ENCODE measurements at regions not wholly inside any gene's neighbourhood (a gene's known extent, or its start where the extent isn't known, plus 50 kb on each side); places are given as distances from the start of the nearest gene placed in this dataset.

GRCh38 chr4:166318810-166319525 is 445.9 kb downstream of the TLL1 start:
- no peak for DNase-seq (ENCODE audit: extremely low read depth in 1 of 11, low read depth in 9 of 11, low spot score in 4 of 11)

GRCh38 chr4:166323250-166323649 is 450.2 kb downstream of the TLL1 start:
- DNase-seq (ENCODE audit: extremely low read depth in 1 of 11, low read depth in 9 of 11, low spot score in 4 of 11) = no peak

- DNase-seq (ENCODE audit: extremely low read depth in 1 of 11, low read depth in 9 of 11, low spot score in 4 of 11) = no peak
Observed at GRCh38 chr4:166324321-166324720, 451.3 kb downstream of the TLL1 start.

GRCh38 chr4:166335256-166335938 is 462.4 kb downstream of the TLL1 start:
- DNase-seq (ENCODE audit: extremely low read depth in 1 of 11, low read depth in 9 of 11, low spot score in 4 of 11) = no peak

GRCh38 chr4:166341992-166342391 is 469.0 kb downstream of the TLL1 start:
- DNase-seq (ENCODE audit: extremely low read depth in 1 of 11, low read depth in 9 of 11, low spot score in 4 of 11) = no peak

- no peak for DNase-seq (ENCODE audit: extremely low read depth in 1 of 11, low read depth in 9 of 11, low spot score in 4 of 11)
Observed at GRCh38 chr4:166363198-166363597, 490.2 kb downstream of the TLL1 start.

GRCh38 chr4:166366012-166366411 is 493.0 kb downstream of the TLL1 start:
- no peak for DNase-seq (ENCODE audit: extremely low read depth in 1 of 11, low read depth in 9 of 11, low spot score in 4 of 11)

GRCh38 chr4:166377578-166377977 is 504.5 kb downstream of the TLL1 start:
- DNase-seq (ENCODE audit: extremely low read depth in 1 of 11, low read depth in 9 of 11, low spot score in 4 of 11) = no peak

GRCh38 chr4:166386491-166387360 is 513.7 kb downstream of the TLL1 start:
- no peak for DNase-seq (ENCODE audit: extremely low read depth in 1 of 11, low read depth in 9 of 11, low spot score in 4 of 11)

GRCh38 chr4:166391501-166391900 is 518.5 kb downstream of the TLL1 start:
- DNase-seq (ENCODE audit: extremely low read depth in 1 of 11, low read depth in 9 of 11, low spot score in 4 of 11) = no peak

- DNase-seq (ENCODE audit: extremely low read depth in 1 of 11, low read depth in 9 of 11, low spot score in 4 of 11) = no peak
Observed at GRCh38 chr4:166399021-166399420, 526.0 kb downstream of the TLL1 start.

- peak in 2 of 11 donors; percentile 0 to 4 for DNase-seq (ENCODE audit: extremely low read depth in 1 of 11, low read depth in 9 of 11, low spot score in 4 of 11)
Observed at GRCh38 chr4:166400270-166400894, 527.3 kb downstream of the TLL1 start.

- DNase-seq (ENCODE audit: extremely low read depth in 1 of 11, low read depth in 9 of 11, low spot score in 4 of 11) = no peak
Observed at GRCh38 chr4:166413356-166413755, 540.3 kb downstream of the TLL1 start.

GRCh38 chr4:166414431-166414830 is 541.4 kb downstream of the TLL1 start:
- DNase-seq (ENCODE audit: extremely low read depth in 1 of 11, low read depth in 9 of 11, low spot score in 4 of 11) = no peak

GRCh38 chr4:166415749-166416148 is 542.7 kb downstream of the TLL1 start:
- DNase-seq (ENCODE audit: extremely low read depth in 1 of 11, low read depth in 9 of 11, low spot score in 4 of 11) = no peak

- DNase-seq (ENCODE audit: extremely low read depth in 1 of 11, low read depth in 9 of 11, low spot score in 4 of 11) = no peak
Observed at GRCh38 chr4:166421556-166422156, 548.6 kb downstream of the TLL1 start.

- DNase-seq (ENCODE audit: extremely low read depth in 1 of 11, low read depth in 9 of 11, low spot score in 4 of 11) = no peak
Observed at GRCh38 chr4:166422475-166422874, 549.4 kb downstream of the TLL1 start.

GRCh38 chr4:166426300-166426863 is 553.3 kb downstream of the TLL1 start:
- no peak for DNase-seq (ENCODE audit: extremely low read depth in 1 of 11, low read depth in 9 of 11, low spot score in 4 of 11)

GRCh38 chr4:166432125-166432524 is 559.1 kb downstream of the TLL1 start:
- DNase-seq (ENCODE audit: extremely low read depth in 1 of 11, low read depth in 9 of 11, low spot score in 4 of 11) = no peak
